Skeletal muscle satellite cell (primary cell): ENCODE measurements at regions not wholly inside any gene's neighbourhood (a gene's known extent, or its start where the extent isn't known, plus 50 kb on each side); places are given as distances from the start of the nearest gene placed in this dataset.

Source experiments
- H3K27me3 ChIP-seq: 2 replicates; pipeline ENCODE4 v1.7.0; 2013; ENCODE audit warnings: low read length; ENCODE audit not compliant: control insufficient read depth, insufficient read depth
- H3K36me3 ChIP-seq: 2 replicates; pipeline ENCODE4 v1.7.0; 2013; ENCODE audit warnings: mild to moderate bottlenecking, control low read depth, low read length; ENCODE audit not compliant: insufficient read depth
- H3K4me1 ChIP-seq: 2 replicates; pipeline ENCODE4 v1.7.0; 2013; ENCODE audit warnings: low read length; ENCODE audit not compliant: control insufficient read depth, insufficient read depth
- H3K4me2 ChIP-seq: 2 replicates; pipeline ENCODE4 v1.7.0; 2013; ENCODE audit warnings: mild to moderate bottlenecking, low read length
- H3K4me3 ChIP-seq: 2 replicates; pipeline ENCODE4 v1.7.0; 2013; ENCODE audit warnings: low read length
- H3K9ac ChIP-seq: 2 replicates; pipeline ENCODE4 v1.7.0; 2013; ENCODE audit warnings: mild to moderate bottlenecking, low read depth, low read length, moderate library complexity
- H3K9me3 ChIP-seq: replicated peaks from 2 replicates; pipeline ENCODE4 v1.7.0; 2013; ENCODE audit warnings: mild to moderate bottlenecking, control low read depth, low read length

- H3K27me3 ChIP-seq = no peaks in the 10 kb centered on the region
- no peak overlapping the region for H3K9ac ChIP-seq
- no peaks in the 10 kb centered on the region for H3K4me1 ChIP-seq
- no peaks in the 10 kb centered on the region for H3K36me3 ChIP-seq
- H3K4me2 ChIP-seq = no peak overlapping the region
- H3K9me3 ChIP-seq = no peaks in the 10 kb centered on the region
- no peak overlapping the region for H3K4me3 ChIP-seq
Measured at GRCh38 chr5:91840412-91840811, 457.3 kb upstream of the ARRDC3 start.

DNA sequence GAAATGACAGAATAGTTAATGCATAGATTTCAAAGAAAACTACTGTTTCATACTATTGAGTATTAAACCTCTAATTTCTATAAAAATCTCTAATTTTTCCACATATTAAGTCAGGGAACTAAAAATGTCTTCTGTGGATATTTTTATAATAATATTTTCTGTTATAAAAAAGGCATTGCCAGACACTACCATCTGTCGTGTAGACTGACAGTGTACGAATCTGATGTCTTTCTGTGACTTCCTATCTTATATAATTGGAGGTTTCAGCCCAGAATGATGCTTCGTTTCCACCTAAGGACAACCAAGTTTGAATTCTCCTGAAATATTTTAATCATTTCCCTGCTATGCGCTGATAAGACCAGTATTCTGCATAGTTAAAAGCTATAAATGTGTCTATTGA, 456.6 kb upstream of the ARRDC3 start:
- H3K4me3 ChIP-seq = no peak overlapping the region
- no peak overlapping the region for H3K4me2 ChIP-seq
- no peaks in the 10 kb centered on the region for H3K9me3 ChIP-seq
- H3K9ac ChIP-seq = no peak overlapping the region
- no peaks in the 10 kb centered on the region for H3K4me1 ChIP-seq
- no peaks in the 10 kb centered on the region for H3K36me3 ChIP-seq
- H3K27me3 ChIP-seq = no peaks in the 10 kb centered on the region

DNA sequence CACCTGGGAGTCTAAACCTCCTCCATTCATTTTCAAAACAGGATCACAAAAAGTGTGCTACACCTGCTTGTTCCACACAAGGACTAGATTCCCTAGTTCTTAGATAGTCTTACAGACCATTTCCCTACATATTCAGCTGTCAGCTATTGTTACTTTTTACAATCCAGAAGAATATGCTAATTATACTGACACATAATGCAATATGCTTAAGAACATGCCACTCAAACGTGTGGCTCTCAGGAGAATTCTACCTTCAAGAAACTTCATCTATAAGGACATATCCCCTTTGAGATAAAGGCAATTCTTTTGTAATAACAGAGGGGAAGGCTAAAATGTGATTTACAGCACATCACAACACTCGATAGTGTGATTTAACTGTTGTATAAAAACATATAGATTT, 456.1 kb upstream of the ARRDC3 start:
- H3K9me3 ChIP-seq = no peaks in the 10 kb centered on the region
- no peaks in the 10 kb centered on the region for H3K4me1 ChIP-seq
- H3K4me3 ChIP-seq = no peak overlapping the region
- H3K36me3 ChIP-seq = no peaks in the 10 kb centered on the region
- H3K9ac ChIP-seq = no peak overlapping the region
- H3K4me2 ChIP-seq = no peak overlapping the region
- no peaks in the 10 kb centered on the region for H3K27me3 ChIP-seq

GRCh38 chr5:91830361-91830953, 447.3 kb upstream of the ARRDC3 start:
- Histone ChIP-seq H3K4me3 (no peak overlapping the region), H3K4me2 (no peak overlapping the region), H3K27me3 (no peaks in the 10 kb centered on the region), H3K9ac (no peak overlapping the region), H3K4me1 (no peaks in the 10 kb centered on the region), H3K36me3 (no peaks in the 10 kb centered on the region), H3K9me3 (no peaks in the 10 kb centered on the region)

DNA sequence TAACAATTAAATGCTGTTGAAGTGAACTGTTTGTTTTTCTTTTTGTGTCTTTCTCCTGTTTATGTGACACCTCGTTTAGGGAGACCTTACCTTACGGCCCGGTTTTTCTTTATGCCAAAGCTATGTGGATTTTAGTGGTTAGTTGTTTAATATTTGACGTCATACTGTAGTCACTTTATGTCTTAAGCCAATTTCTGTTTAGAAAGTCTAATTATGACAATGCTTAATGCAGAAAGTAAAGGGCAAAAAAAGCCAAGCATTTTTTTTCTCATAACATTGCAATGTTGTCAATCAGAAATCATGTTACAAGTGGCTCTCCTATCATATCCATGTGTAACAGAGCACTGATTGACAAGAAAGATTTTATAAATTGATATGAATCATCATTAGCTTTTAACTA, 442.5 kb upstream of the ARRDC3 start:
- H3K9me3 ChIP-seq = no peaks in the 10 kb centered on the region
- H3K4me3 ChIP-seq = no peak overlapping the region
- H3K36me3 ChIP-seq = no peaks in the 10 kb centered on the region
- H3K9ac ChIP-seq = no peak overlapping the region
- H3K4me1 ChIP-seq = no peaks in the 10 kb centered on the region
- H3K27me3 ChIP-seq = no peaks in the 10 kb centered on the region
- no peak overlapping the region for H3K4me2 ChIP-seq

- no peaks in the 10 kb centered on the region for H3K4me1 ChIP-seq
- no peak overlapping the region for H3K4me2 ChIP-seq
- H3K9me3 ChIP-seq = no peaks in the 10 kb centered on the region
- no peak overlapping the region for H3K9ac ChIP-seq
- no peak overlapping the region for H3K4me3 ChIP-seq
- H3K36me3 ChIP-seq = no peaks in the 10 kb centered on the region
- no peaks in the 10 kb centered on the region for H3K27me3 ChIP-seq
Measured at GRCh38 chr5:91824406-91824805, 441.3 kb upstream of the ARRDC3 start.

GRCh38 chr5:91820874-91821273, 437.8 kb upstream of the ARRDC3 start:
- H3K9ac ChIP-seq = no peak overlapping the region
- no peaks in the 10 kb centered on the region for H3K9me3 ChIP-seq
- no peak overlapping the region for H3K4me3 ChIP-seq

DNA sequence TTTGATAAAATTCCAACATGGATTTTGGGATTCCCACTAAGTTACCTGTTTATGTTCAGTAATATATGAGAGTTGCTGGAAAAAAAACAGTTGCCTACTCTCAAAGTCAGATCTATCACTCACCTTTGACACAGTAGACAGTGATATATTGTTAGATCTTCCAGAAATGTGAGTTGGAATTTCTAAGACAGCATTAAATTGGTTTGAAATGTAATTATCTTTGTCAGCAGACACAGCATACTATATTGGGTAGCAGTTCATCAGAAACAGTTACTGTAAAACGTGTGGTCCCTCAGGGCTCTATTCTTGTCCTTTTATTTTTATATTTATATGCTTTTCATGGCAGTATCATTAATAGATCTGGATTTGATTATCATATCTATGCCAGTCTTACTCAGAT, 433.6 kb upstream of the ARRDC3 start:
- no peaks in the 10 kb centered on the region for H3K9me3 ChIP-seq
- H3K4me3 ChIP-seq = no peak overlapping the region
- H3K36me3 ChIP-seq = no peaks in the 10 kb centered on the region
- H3K9ac ChIP-seq = no peak overlapping the region
- H3K4me1 ChIP-seq = no peaks in the 10 kb centered on the region
- no peaks in the 10 kb centered on the region for H3K27me3 ChIP-seq
- no peak overlapping the region for H3K4me2 ChIP-seq

More at GRCh38 chr5:91820874-91821273, 437.8 kb upstream of the ARRDC3 start:
- no peaks in the 10 kb centered on the region for H3K36me3 ChIP-seq
- no peaks in the 10 kb centered on the region for H3K4me1 ChIP-seq
- no peak overlapping the region for H3K4me2 ChIP-seq
- H3K27me3 ChIP-seq = no peaks in the 10 kb centered on the region

- H3K27me3 ChIP-seq = no peaks in the 10 kb centered on the region
- no peak overlapping the region for H3K9ac ChIP-seq
- no peaks in the 10 kb centered on the region for H3K4me1 ChIP-seq
- no peak overlapping the region for H3K4me3 ChIP-seq
- no peaks in the 10 kb centered on the region for H3K36me3 ChIP-seq
- H3K4me2 ChIP-seq = no peak overlapping the region
- H3K9me3 ChIP-seq = no peaks in the 10 kb centered on the region
Measured at GRCh38 chr5:91797576-91797975, 414.5 kb upstream of the ARRDC3 start.

- no peak overlapping the region for H3K4me3 ChIP-seq
- H3K36me3 ChIP-seq = no peaks in the 10 kb centered on the region
- H3K4me1 ChIP-seq = no peaks in the 10 kb centered on the region
- no peaks in the 10 kb centered on the region for H3K9me3 ChIP-seq
- H3K4me2 ChIP-seq = no peak overlapping the region
- no peaks in the 10 kb centered on the region for H3K27me3 ChIP-seq
- H3K9ac ChIP-seq = no peak overlapping the region
Measured at GRCh38 chr5:91794856-91795548, 411.9 kb upstream of the ARRDC3 start.

DNA sequence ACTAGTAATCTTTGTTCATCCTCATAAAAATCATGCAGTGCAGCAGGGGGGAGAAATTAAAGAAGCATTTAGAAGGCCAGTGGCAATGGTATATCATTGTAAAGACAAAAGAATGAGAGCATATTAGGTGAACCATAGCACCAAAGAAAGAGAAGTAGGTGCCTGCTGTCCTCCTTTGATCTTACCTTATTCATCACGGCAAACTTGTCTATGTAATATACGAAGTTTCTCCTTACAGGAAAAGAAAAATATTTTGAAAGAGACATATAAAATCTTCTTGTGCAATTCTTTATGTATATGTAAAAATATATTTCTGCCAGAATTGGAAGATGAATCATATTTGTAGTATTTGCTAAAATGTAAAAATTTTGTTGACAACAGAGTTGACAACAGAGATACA, 411.3 kb upstream of the ARRDC3 start:
- H3K4me3 ChIP-seq = no peak overlapping the region
- H3K9ac ChIP-seq = no peak overlapping the region
- H3K4me1 ChIP-seq = no peaks in the 10 kb centered on the region
- no peaks in the 10 kb centered on the region for H3K27me3 ChIP-seq
- no peak overlapping the region for H3K4me2 ChIP-seq
- no peaks in the 10 kb centered on the region for H3K36me3 ChIP-seq
- H3K9me3 ChIP-seq = no peaks in the 10 kb centered on the region

- Histone ChIP-seq H3K36me3 (no peaks in the 10 kb centered on the region), H3K4me1 (no peaks in the 10 kb centered on the region), H3K27me3 (no peaks in the 10 kb centered on the region), H3K9ac (no peak overlapping the region), H3K9me3 (no peaks in the 10 kb centered on the region), H3K4me2 (no peak overlapping the region), H3K4me3 (no peak overlapping the region)
Measured at GRCh38 chr5:91787718-91788117, 404.6 kb upstream of the ARRDC3 start.
